Epidermal melanocyte (primary cell): ENCODE measurements at regions not wholly inside any gene's neighbourhood (a gene's known extent, or its start where the extent isn't known, plus 50 kb on each side); places are given as distances from the start of the nearest gene placed in this dataset.

Experiments used
- DNase-seq: peaks from one replicate; pipeline ENCODE4 v3.0.0; 2011; ENCODE audit warnings: low spot score; ENCODE audit not compliant: insufficient read length

- DNase-seq = peak; percentile 46
Observed at GRCh38 chr13:24043590-24044350, 116.8 kb upstream of the SPATA13 start.

- DNase-seq = no peak
Observed at GRCh38 chr13:24045597-24045996, 114.9 kb upstream of the SPATA13 start.

GRCh38 chr13:24050292-24050711, 110.2 kb upstream of the SPATA13 start:
- no peak for DNase-seq

GRCh38 chr13:24050796-24051715, 109.5 kb upstream of the SPATA13 start:
- no peak for DNase-seq

GRCh38 chr13:24052547-24053518, 107.7 kb upstream of the SPATA13 start:
- DNase-seq = no peak

GRCh38 chr13:24053519-24054251, 106.8 kb upstream of the SPATA13 start:
- no peak for DNase-seq

GRCh38 chr13:24056616-24057137, 103.8 kb upstream of the SPATA13 start:
- no peak for DNase-seq

- DNase-seq = no peak
Observed at GRCh38 chr13:24060993-24061392, 99.5 kb upstream of the SPATA13 start.

GRCh38 chr13:24063281-24063877, 97.1 kb upstream of the SPATA13 start:
- no peak for DNase-seq

GRCh38 chr13:24064371-24064770, 96.1 kb upstream of the SPATA13 start:
- DNase-seq = no peak

- no peak for DNase-seq
Observed at GRCh38 chr13:24065176-24065575, 95.3 kb upstream of the SPATA13 start.

GRCh38 chr13:24066405-24067295, 93.9 kb upstream of the SPATA13 start:
- DNase-seq = no peak

GRCh38 chr13:24068472-24068871, 92.0 kb upstream of the SPATA13 start:
- no peak for DNase-seq

GRCh38 chr13:24071016-24071415, 89.5 kb upstream of the SPATA13 start:
- no peak for DNase-seq

GRCh38 chr13:24071423-24072075, 89.0 kb upstream of the SPATA13 start:
- DNase-seq = no peak

- no peak for DNase-seq
Observed at GRCh38 chr13:24073657-24074056, 86.9 kb upstream of the SPATA13 start.

GRCh38 chr13:24074678-24075077, 85.8 kb upstream of the SPATA13 start:
- no peak for DNase-seq
